Nephron progenitor cell (in vitro differentiated cells): ENCODE measurements at regions not wholly inside any gene's neighbourhood (a gene's known extent, or its start where the extent isn't known, plus 50 kb on each side); places are given as distances from the start of the nearest gene placed in this dataset.
"Not testable (repeated sequence)": the region's sequence is repeated elsewhere in the genome, so short reads cannot be mapped to it uniquely, and the experiment has no call there.

ENCODE experiments used
- DNase-seq: peaks from one replicate; pipeline ENCODE4 v3.0.0; 2021
- H3K27ac Mint-ChIP-seq: 2 replicates; pipeline ENCODE4 v1.8.0; 2021; ENCODE audit warnings: mild to moderate bottlenecking, moderate library complexity, mixed read lengths
- H3K27me3 Mint-ChIP-seq: 2 replicates; pipeline ENCODE4 v1.8.0; 2021; ENCODE audit warnings: mild to moderate bottlenecking, low read depth, mixed read lengths; ENCODE audit not compliant: poor library complexity
- H3K36me3 Mint-ChIP-seq: 2 replicates; pipeline ENCODE4 v1.8.0; 2021; ENCODE audit warnings: low read depth, mixed read lengths
- H3K4me1 Mint-ChIP-seq: 2 replicates; pipeline ENCODE4 v1.8.0; 2021; ENCODE audit warnings: mixed read lengths
- H3K4me3 Mint-ChIP-seq: 2 replicates; pipeline ENCODE4 v1.8.0; 2021; ENCODE audit warnings: mild to moderate bottlenecking, moderate library complexity, mixed read lengths
- H3K9me3 Mint-ChIP-seq: 2 replicates; pipeline ENCODE4 v1.8.0; 2021; ENCODE audit warnings: mild to moderate bottlenecking, moderate library complexity, mixed read lengths
- TF ChIP-seq, protein P1 (sequence below): fragments of 200-600 bp; sonication (generic); IDR thresholded peaks from 2 replicates; pipeline ENCODE4 v1.5.0; 2021; ENCODE audit warnings: antibody characterized with exemption

DNA sequence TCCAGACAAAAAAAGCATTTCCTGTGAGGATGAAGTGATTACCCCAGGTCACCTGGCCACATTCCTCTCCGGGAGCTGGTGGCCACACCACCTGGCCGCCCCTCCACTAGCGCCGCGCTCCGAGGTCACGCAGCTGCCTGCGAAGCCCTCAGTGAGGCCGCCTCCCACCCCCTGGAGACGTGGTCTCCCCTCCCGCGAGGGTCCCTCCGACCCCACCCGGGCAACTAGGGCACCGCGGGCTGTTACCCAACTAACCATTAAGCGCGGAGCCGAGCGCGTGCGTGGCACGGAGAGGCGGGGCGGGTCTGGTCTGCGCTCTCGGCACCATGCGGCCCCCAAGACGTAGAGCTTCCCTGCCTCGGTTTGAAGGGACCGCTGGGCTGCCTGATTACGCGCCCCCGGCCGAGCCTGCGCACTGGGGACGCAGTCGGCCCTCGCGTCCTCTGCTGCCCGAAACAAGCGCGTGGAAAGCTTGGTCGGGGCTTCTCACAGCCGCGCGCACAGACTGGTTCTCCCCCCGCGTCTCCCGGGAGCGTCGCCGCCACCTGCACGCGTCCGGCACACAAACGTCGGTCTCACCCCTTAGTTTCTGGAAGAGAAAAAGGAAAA, 106.5 kb downstream of the SLC16A1 start:
- Mint-ChIP-seq H3K9me3 (no peaks in the 10 kb centered on the region), H3K27me3 (peaks cover 5% of the 10 kb centered on the region), H3K4me1 (peaks cover 11% of the 10 kb centered on the region), H3K36me3 (no peaks in the 10 kb centered on the region), H3K4me3 (peak overlapping the region; percentile 83), H3K27ac (no peak overlapping the region)
- peak; percentile 56 for DNase-seq
- TF ChIP-seq, protein P1, sequence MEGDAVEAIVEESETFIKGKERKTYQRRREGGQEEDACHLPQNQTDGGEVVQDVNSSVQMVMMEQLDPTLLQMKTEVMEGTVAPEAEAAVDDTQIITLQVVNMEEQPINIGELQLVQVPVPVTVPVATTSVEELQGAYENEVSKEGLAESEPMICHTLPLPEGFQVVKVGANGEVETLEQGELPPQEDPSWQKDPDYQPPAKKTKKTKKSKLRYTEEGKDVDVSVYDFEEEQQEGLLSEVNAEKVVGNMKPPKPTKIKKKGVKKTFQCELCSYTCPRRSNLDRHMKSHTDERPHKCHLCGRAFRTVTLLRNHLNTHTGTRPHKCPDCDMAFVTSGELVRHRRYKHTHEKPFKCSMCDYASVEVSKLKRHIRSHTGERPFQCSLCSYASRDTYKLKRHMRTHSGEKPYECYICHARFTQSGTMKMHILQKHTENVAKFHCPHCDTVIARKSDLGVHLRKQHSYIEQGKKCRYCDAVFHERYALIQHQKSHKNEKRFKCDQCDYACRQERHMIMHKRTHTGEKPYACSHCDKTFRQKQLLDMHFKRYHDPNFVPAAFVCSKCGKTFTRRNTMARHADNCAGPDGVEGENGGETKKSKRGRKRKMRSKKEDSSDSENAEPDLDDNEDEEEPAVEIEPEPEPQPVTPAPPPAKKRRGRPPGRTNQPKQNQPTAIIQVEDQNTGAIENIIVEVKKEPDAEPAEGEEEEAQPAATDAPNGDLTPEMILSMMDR: no peak

DNA sequence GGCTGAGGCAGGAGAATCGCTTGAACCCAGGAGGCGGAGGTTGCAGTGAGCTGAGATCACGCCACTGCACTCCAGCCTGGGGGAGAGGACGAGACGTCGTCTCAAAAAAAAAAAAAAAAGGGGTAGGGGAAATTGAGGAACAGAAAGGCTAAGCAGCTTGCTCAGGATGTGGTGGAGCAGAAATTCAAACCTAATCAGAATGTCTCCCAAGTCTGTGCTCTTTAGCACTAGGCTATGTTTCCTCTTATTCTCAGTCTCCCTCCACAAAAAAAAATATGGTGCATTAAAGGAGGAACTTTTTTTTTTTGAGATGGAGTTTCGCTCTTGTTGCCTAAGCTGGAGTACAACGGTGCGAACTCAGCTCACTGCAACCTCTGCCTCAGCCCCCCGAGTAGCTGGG, 114.2 kb downstream of the SLC16A1 start:
- no peak overlapping the region for H3K4me3 Mint-ChIP-seq
- H3K27me3 Mint-ChIP-seq: no peaks in the 10 kb centered on the region
- H3K4me1 Mint-ChIP-seq: peaks cover 17% of the 10 kb centered on the region
- no peak overlapping the region for H3K27ac Mint-ChIP-seq
- no peak for DNase-seq
- peaks cover 5% of the 10 kb centered on the region for H3K9me3 Mint-ChIP-seq
- TF ChIP-seq, protein P1: no peak
- no peaks in the 10 kb centered on the region for H3K36me3 Mint-ChIP-seq

DNA sequence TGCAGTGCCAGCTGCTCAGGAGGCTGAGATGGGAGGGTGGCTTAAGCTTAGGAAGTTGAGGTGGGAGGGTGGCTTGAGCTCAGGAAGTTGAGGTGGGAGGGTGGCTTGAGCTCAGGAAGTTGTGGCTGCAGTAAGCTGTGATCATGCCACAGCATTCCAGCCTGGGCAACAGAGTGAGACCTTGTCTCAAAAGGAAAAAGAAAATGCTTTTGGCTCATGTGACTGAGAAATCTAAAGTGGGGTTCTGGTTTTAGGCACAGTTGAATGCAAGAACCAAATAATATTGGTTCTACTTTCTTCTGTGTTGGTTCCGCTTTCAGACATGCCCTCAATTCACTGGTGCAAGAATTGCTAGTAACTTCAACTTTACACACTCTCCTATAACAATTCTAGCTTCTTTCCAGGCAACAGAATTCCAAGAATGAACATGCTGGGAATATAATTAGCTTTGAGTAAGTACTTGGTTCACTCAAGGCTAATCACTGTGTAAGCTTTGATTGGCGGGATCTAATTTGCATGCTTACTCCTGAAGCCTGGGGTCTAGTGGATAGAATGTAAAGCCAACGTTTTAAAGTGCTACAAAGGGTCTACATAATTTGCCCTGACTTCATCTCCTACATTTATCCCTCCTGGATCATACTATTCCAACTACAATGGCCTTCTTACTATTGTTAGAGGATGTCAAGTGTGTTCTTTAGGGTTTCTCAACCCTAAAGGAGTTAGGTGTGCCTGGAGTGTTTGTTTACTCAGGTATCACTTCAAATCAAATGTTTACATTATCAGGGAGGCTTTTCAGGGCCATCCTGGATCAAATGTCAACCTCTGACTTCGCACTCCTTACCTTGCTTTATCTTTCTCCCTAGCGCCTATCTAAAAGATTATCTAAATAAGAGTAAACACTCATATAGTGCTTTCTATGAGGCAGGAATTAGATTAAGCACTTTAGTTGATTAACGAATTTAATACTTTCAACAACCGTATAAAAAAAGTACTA, 115.1 kb downstream of the SLC16A1 start:
- Mint-ChIP-seq H3K4me3 (no peak overlapping the region), H3K27ac (peak overlapping the region; percentile 70), H3K27me3 (no peaks in the 10 kb centered on the region), H3K4me1 (peaks cover 22% of the 10 kb centered on the region), H3K9me3 (peaks cover 5% of the 10 kb centered on the region), H3K36me3 (no peaks in the 10 kb centered on the region)
- TF ChIP-seq, protein P1: no peak
- DNase-seq: no peak

DNA sequence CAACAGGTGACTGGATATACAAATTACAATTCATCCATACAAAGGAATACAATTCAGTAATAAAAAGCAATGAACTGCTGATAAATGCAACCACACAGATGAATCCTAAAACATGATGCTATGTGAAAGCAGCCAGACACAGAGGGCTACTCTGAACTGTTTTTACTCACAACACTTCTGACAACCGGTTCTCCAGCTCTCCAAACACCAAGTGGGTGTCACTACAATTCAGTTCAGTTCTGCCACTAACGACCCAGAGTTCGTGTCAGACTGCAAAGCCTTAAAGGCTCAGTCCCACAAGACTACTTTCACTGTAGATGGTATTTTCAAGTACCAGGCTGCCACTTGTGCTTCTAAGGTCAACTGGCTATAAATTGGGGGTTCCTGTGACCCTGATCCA, 119.4 kb downstream of the SLC16A1 start:
- no peak for DNase-seq
- H3K27ac Mint-ChIP-seq: no peak overlapping the region
- TF ChIP-seq, protein P1: no peak
- H3K4me1 Mint-ChIP-seq: peaks cover 22% of the 10 kb centered on the region
- peaks cover 7% of the 10 kb centered on the region for H3K9me3 Mint-ChIP-seq
- no peaks in the 10 kb centered on the region for H3K36me3 Mint-ChIP-seq
- H3K4me3 Mint-ChIP-seq: no peak overlapping the region
- H3K27me3 Mint-ChIP-seq: peaks cover 9% of the 10 kb centered on the region

DNA sequence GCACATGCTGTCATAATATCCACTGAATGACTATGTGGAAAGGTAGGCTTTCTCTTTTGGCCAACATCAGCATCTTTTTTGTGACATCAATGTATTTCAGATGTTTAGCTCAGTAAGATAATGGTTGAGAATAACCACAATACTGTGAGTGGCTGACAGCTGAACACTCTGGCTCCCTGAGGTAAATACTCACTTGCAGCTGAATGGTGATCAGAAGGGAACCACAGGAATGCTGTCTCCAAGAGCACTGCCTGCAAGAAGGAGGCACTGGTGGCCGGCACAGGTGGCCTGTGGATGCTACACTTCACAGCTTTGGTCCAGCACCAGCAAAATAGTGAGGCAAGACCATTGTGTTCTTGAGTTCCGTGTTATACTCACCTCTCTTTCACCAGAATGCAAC, 118.7 kb upstream of the PPM1J start:
- TF ChIP-seq, protein P1: no peak
- Mint-ChIP-seq H3K4me3 (no peak overlapping the region), H3K4me1 (peaks cover 9% of the 10 kb centered on the region), H3K36me3 (no peaks in the 10 kb centered on the region), H3K27me3 (peaks cover 9% of the 10 kb centered on the region), H3K9me3 (peaks cover 7% of the 10 kb centered on the region), H3K27ac (no peak overlapping the region)
- DNase-seq: no peak

DNA sequence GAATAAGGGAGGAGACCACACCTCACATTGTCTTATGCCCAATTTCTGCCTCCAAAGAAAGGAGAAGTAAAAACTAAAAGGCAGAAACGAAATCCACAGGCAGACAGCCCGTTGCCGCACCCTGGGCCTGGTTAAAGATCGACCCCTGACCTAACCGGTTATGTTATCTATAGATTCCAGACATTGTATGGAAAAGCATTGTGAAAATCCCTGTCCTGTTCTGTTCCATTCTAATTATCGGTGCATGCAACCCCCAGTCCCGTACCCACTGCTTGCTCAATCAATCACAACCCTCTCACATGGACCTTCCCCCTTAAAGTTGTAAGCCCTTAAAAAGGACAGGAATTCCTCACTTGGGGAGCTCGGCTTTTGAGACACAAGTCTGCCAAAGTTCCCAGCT, 117.1 kb upstream of the PPM1J start:
- H3K27me3 Mint-ChIP-seq: peaks cover 10% of the 10 kb centered on the region
- not testable (repeated sequence) for H3K27ac Mint-ChIP-seq, H3K4me3 Mint-ChIP-seq, H3K9me3 Mint-ChIP-seq, H3K36me3 Mint-ChIP-seq, DNase-seq, H3K4me1 Mint-ChIP-seq

DNA sequence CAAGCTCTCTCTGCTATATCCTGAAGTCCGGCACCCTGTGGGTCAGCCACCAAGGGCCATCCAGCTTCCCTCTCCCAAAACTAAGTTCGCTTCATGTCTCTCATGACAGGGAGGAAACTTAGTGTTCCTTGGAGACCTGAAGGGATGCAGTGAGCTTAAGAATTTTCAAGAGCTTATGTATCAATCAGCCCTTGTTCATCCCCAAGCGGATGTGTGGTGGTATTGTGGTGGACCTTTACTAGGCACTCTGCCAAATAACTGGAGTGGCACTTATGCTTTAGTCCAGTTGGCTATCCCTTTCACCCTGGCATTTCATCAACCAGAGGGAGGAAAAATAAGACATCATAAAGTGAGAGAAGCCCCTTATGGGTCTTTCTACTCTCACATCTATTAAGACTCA, 114.6 kb upstream of the PPM1J start:
- not testable (repeated sequence) for DNase-seq, H3K36me3 Mint-ChIP-seq, H3K27ac Mint-ChIP-seq, H3K4me3 Mint-ChIP-seq, H3K4me1 Mint-ChIP-seq, H3K9me3 Mint-ChIP-seq
- H3K27me3 Mint-ChIP-seq: peaks cover 13% of the 10 kb centered on the region
